Inferior parietal cortex (tissue), 1 donor: ENCODE measurements at regions not wholly inside any gene's neighbourhood (a gene's known extent, or its start where the extent isn't known, plus 50 kb on each side); places are given as distances from the start of the nearest gene placed in this dataset.
"Not testable (repeated sequence)": the region's sequence is repeated elsewhere in the genome, so short reads cannot be mapped to it uniquely, and the experiment has no call there.

Experiments
- DNase-seq: peaks from one replicate; pipeline ENCODE4 v3.0.0-alpha.2; 2016; ENCODE audit errors: extremely low spot score

DNA sequence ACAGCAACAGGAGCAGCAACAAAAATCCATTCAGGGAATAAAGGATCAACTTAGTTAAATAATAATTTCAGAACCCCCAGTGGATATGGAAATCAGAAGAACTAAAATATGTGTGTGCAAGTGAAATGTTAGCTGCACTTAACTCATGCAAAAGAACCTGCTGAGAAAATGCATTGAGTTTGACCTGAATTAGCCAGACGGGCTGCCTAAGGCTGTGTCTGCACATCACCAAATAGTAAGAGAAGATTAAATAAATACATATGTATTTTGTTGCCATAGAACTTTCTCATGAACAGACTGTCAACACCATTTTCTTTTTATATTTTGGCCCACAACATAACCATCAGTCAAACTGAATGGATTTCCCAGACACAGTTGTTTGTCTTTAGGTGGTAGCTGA, 262.0 kb upstream of the PIK3C3 start:
- no peak for DNase-seq

DNA sequence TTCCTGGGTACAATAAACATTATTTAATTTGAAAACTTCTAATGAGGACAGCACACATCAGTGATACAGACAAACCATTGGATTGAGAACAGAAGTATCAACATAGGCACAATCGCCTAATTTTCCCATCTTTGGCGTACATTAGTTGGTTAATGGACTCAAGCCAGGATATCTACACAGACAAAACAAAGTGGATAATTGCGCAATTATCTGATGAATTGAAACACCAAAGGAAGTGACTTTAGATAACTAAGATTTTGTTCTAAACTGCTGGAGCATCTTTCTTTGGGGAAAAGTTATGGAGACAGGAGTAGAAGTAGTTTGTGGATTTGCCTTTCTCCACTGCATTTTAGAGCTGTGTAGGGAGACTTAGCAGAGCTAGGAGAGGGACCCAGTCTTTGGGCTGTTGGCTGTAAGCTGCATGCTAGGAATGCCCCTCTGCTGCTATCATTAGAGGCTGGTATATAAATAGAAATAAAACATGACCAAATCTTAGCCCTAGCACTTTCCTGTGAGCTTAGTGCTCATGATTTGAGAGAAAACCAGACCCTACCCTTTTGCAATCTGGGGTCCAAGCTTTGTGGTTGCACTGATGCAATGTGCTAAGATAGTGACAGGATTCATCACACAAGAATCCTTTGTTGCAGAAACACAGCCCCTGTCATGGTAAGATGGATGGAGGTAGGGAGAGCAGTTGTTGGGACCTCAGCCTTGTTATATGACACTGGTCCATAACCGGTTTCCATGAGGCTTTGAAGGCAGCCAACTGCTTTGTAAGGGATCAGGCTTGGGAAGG, 264.5 kb upstream of the PIK3C3 start:
- DNase-seq = no peak

DNA sequence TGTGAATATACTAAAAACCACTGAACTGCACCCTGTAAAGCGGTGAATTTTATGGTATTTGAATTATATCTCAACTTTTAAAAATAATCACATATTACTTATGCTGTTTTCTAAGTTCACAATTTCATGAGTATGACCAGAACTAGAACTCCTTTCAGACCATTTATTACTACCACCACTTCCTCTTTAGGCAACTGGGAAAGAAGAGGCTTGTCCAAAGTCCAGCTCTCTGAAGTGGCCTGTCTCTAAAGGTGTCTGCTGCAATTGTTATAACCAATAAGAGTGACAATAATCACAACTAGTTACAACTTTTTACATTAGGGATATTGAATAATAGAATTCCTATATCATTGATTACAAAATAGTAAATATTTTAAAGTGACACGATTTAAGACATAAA, 267.9 kb upstream of the PIK3C3 start:
- no peak for DNase-seq

DNA sequence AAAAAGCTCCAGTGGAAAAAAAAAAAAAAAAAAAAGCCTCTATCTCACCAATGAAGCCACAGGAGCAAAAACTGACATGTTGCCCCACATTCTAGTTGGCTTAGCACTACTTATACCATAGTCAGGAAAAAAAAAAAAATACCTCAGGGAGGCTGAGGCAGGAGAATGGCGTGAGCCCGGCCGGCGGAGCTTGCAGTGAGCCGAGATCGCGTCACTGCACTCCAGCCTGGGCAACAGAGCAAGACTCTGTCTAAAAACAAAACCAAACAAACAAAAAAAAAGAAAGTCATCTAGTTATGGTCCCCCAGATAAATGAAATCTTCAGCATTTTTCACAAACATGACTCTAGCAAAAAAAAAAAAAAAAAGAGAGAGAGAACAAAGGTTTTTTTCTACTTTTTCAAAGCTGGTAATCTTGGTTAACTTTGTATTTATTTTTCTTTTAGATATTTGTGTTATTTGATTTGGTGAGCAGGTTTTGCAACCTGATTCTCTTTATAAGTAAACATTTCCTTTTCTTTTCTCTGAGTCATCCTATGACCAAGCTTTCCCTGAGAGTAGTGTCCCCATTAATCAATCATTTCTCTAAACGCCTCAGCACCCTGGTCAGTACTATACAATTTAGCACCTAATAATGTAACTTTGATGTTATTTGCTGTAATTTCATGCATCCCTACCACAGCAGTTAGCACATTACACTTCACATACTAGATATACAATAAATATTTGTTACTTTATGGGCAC, 273.7 kb upstream of the PIK3C3 start:
- DNase-seq = no peak

DNA sequence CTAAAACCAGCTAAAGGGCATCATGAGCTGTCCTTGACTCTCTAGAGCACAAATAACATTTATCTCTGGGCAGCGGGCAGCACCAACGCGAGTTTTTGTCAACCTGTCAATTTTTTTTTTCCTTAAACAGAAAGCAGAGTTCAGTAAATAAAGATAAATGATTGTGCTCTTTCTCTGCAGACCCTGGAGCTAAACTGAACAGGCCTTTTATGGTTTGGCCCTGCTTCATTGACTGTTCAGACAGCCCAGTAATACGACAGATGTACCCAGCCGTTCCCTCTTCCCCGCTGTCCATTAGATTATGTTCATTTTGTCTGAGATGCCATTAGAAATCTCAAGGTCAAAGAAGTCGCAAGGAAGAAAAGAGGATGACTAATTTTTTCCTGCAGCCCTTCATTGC, 280.5 kb upstream of the PIK3C3 start:
- DNase-seq = no peak

DNA sequence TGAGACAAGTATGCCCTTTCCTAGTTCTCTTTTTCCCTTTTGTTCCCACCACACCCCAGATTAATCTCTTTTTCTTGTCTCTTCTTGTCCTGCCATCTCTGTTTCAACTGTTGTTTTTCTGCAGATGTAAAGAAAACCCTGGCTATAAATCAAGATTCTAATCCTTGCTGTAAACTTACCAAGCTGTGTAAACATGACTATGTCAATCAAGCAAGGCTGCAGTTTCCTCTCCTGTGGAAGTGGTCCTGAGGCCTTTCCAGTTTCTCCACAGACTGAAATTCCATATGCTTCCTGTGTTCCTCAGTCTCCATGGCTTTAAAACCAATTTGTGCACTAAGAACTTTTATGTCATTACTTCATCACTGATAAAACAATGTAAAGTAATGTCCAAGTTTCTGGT, 288.8 kb upstream of the PIK3C3 start:
- DNase-seq = no peak

DNA sequence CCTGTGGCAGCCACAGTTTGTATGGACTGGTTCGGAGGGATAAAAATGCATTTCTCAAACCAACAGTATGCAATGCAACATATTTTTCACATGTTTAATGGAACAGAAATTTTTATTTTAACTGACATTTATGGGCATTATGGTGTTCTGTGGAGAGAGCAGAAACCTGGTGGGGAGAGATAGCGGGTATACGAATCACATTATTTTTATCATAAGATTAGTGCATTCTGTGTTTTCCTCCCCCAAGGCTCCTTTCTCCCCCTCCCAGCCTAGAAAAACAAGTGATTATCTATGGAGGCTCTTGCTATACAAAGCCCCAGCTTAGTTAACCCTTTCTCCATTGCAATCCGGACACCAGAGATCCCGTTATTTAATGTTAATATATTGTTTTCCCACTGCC, 289.8 kb upstream of the PIK3C3 start:
- DNase-seq = no peak

DNA sequence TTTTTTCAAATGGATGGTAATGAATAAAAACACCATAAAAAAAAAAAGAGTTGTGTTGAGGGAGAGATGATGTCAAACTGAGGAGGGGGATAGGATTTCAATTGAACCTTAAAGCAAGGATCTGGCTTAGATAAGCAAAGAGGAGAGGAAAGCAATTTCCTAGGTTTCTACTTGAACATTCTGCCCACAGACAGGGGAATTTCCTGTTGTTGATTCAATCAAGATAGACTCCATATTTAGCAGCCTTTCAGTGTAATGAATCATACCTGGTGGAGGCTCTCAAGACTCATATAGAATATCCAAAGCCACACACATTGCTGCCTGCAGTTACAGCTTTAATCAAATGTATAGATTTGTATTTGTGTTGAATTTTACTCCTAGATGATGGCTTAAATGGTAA, 294.4 kb upstream of the PIK3C3 start:
- no peak for DNase-seq

DNA sequence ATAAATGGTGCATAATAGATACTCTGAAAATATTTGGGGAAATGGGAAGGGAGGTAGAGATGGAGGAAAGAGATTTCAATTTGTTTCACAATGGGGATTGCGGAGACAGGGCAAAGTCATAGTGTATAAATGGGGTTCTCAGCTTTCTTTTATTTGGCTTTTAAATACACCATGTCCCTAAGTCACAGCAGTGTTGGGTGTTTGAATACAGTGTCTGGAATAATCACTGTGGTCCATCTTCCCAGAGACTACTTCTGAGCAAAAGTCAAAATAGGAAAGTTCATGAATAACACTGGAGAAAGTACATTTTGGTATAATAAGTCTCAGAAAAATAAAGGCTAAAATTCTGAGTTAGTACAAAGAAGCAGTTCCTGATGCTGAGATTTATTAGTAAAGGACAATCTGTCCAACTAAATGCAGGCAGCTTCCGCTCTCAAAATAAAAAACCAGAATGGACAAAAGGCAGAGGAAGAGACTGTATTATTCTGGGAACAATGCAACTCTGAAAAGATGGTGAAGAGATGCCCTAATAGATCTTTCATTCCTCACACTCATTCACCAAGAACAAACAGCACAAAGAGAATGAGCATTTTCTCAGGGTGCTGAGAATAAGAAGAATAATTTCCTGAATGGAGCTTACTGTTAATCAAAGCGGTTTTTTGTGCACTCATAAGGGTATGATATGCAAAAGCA, 295.4 kb upstream of the PIK3C3 start:
- DNase-seq = no peak

DNA sequence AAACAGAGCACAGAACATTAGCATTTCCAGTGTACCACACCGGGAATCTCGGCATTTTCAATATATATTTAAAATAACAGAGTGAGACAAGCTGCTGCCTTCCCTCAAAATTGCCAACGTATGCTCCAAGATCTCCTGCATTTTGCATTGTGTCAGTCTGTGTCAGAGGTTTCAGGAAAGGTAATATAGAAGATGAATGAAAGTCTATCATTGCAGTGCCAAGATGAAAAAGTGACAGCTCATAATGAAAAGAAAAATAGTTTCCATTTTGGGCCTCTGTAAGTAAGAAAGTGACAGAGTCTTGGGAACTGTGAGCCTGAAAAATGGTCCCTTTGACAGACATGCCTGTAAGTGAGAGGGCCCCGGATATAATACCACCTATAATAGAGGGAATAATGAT, 297.8 kb upstream of the PIK3C3 start:
- no peak for DNase-seq

DNA sequence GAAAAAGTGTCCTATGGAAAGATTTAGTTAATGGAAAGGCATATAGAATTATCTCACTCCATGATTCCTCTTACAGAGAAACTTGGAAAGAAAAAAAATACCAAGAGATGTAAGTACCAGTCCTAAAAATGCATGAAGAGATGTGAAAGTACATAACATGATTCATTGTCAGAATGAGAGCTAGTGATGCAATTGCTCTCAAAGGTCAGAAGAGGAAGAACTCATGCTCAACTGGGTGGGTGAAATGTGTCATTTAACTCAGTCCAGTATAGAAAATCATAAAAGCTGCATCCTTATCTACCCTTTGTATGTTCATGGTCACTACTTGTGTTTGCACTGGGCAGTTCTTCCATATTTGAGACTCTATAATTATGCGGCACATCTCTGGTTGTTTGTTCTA, 300.0 kb upstream of the PIK3C3 start:
- DNase-seq = no peak

DNA sequence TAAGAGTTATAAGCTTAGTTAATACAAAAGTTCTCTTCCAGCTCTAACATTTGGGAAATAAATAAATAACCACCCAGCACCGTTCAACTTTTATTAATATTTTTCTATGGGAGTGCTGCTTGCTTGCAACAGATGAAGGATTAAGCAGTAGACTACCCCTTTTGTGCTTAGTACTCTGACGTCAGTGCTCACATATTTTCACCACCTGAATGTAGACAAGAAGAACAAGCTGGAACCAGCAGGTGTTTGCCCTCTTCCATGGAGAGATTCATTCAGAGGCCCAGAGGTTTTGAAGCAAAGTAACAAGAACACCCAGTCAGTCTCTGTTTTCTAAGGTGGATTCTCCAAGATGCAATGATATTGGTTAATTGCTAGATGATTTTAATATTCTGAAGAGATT, 307.1 kb upstream of the PIK3C3 start:
- DNase-seq = no peak

DNA sequence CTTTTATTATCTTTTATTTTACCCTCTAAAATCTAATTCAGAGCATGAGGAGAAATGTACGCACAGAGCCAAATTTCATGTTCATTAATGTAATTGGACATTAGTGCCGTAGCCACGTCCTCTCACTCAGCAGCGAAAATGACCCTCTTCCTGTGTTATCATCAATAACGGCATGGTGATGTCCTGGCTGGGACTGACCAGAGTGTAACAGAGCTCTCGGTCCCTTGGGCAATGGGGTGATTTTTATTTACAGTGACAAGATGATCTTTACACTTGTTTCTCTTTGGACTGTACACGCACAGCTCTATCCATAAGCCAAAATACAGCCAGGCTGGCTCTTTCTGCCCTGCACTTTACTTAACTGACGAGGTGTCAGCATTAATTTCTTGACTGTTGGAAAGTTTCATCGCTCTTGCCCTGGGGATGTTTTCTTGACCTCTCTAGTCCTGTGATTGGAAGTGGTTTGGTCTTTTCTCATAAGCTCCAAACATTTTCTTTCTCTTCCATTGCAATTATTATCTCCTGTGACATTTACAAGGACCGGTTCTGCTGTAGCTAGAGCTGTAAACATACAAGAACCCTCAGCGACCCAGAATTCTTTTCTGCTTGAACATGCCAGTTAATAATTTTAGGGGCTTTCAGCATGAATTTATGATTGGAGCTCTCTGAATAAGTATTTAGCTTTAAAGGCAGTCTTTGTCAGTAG, 308.0 kb upstream of the PIK3C3 start:
- no peak for DNase-seq

DNA sequence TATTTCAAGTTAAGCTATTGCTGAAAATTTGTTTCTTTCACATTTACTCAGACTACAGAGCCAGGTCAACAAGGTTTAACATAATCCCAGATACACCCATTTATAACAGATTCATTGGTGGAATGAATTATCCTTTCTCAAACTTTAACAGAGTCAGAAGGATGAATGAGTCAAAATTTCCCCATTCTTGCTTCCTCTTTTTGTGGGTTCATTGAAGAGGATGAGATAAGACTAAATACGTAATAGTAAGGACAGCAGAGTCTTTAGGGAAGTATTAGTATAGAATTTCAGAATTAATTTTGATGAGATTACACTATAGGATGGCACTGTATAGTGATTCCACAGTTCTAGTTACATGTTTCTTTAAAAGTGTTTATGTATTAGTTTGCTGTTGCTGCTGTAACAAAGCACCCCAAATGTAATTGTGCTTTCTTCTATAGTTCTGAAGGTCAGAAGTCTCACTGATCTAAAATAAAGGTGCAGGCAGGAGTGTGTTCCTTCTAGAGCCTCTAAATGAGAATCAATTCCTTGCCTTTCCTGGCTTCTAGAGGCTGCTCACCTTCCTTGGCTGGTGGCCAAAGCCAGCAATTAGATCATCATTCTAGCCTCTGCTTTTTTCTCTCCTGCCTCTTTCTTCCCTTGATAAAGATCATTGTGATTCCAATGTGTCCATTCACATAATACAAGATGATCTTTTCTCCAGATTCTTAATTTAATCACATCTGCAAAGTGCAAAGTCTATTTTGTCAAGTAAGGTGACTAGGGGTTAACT, 309.3 kb upstream of the PIK3C3 start:
- DNase-seq = no peak

DNA sequence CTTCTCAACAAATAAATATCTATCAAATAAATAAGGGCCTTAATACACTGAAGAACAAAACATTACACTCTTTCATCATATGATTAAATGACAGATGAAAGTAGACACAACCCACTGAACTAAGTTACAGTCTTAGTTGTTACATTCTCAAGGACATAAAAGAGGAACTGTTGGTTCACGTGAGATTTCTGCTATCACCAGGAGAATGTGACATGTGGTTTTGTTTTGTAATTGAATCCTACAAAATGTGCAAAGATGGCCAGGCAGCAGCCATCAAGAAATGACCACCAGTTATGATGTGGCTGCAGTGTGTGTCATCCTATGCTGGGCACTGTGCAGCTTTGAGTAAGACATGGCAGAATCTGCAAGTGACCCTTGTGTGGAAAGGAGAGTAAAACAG, 310.6 kb upstream of the PIK3C3 start:
- no peak for DNase-seq

DNA sequence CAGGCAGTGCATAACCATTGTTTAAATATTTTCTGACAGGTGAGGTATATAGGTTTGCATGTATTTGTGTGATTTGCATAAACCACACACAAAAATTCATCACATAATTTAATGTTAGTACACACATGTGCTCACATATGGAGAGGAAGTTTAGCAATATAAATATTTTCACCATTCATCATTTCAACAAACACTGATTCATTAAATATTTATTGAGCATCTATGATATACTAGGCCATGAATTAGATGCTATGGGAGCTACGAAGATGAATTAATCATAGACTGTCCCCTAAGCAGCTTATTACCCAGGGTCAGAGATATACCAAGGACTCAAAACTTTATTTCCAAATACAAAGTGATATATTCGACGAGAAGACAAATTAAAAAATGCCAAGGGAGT, 311.6 kb upstream of the PIK3C3 start:
- DNase-seq = no peak

DNA sequence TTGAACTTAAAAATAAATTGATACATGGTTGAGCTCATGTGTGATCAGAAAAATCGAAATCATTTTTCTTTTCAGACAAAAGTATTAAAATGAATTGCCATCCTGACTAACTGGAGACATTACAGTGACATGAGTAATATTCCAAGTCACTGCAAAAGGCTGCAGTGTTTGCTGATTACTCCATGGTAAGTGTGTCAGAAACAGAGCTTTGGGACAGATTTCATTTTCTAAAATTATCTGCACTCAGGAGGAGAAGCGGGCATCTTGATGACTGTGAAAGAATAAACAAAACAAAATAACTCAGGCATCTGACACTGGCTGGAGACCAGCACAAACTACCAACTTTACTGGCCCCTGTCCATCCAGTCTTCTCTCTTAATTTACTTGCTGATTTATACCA, 312.3 kb upstream of the PIK3C3 start:
- DNase-seq = no peak

DNA sequence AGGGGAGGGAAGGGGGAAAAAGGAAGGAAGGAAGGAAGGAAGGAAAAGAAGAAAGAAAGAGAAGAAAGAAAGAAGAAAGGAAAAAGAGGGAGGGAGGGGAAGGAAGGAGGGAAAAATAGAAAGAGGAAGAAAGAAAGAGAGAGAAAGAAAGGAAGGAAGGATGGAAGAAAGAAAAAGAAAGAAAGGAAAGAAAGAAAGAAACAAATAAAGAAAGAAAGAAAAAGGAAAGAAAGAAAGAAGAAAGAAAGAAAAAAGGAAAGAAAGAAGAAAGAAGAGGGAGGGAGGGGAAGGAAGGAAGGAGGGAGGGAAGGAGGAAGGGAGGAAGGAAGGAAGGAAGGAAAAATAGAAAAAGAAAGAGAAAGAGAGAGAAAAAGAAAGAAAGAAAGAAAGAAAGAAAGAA, 315.8 kb upstream of the PIK3C3 start:
- no peak for DNase-seq

DNA sequence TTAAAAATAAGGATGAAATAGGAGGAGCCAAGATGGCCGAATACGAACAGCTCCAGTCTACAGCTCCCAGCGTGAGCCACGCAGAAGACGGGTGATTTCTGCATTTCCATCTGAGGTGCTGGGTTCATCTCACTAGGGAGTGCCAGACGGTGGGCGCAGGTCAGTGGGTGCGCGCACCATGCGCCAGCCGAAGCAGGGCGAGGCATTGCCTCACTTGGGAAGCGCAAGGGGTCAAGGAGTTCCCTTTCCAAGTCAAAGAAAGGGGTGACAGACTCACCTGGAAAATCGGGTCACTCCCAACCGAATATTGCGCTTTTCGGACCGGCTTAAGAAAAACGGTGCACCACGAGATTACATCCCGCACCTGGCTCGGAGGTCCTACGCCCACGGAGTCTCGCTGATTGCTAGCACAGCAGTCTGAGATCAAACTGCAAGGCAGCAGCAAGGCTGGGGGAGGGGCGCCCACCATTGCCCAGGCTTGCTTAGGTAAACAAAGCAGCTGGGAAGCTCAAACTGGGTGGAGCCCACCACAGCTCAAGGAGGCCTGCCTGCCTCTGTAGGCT, 323.2 kb upstream of the PIK3C3 start:
- not testable (repeated sequence) for DNase-seq

DNA sequence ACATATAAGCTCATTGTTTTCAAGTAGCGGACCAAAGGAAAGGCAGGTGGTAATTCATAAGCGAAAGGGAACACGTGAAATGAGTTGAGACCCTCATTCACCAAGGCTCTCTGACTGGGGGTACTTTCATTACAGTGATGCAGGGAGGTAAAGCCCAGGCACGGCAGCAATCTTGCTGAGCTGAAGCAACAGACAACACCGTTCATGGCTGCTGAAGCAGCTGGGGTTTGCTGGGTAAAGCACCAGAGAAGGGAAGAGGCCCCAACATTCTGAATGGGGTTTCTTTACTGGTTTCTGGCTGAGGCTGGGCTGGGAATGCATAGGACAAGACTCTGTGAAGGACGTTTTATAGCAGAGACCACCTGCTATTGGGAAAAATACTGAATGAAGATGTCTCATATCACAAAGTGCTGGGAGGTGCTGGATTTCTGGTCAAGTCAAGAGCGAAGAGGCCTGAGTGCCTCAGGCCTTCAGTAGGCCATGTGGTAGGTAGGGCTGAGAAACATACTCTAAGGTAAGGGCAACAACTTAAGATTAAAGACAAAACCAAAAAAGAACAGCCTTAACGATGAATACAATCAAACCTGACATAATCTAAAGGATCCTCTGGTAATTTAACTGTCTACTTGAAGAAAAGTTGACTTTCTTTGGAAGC, 324.7 kb upstream of the PIK3C3 start:
- DNase-seq = no peak

DNA sequence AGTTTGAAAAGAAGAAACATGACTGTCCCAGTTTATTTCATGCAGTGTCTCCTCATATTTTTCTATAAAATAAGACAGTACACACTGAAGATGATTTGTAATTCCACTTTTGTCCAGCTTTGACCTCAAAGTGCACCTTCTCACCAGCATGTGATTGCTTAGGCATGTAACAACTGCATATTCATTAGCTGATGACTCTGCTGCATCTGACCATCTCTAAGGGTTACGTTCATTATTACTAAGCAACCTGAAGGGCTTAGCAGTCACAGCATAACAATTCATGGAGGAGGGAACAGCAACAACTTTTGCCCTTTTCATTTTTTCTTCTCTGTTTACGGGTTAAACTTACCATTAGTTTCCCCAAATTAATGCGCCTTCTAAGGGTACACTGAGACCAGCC, 330.6 kb upstream of the PIK3C3 start:
- DNase-seq = no peak
